AG09319 (cell line): ENCODE measurements at regions not wholly inside any gene's neighbourhood (a gene's known extent, or its start where the extent isn't known, plus 50 kb on each side); places are given as distances from the start of the nearest gene placed in this dataset.
A peak's percentile ranks its signal among the peaks of the same experiment; 100 is the strongest.

Source experiments
- DNase-seq: peaks from one replicate; pipeline ENCODE4 v3.0.0-alpha.2; 2010; ENCODE audit warnings: low read depth; ENCODE audit errors: extremely low read depth
- TF ChIP-seq, protein P1 (sequence below): IDR thresholded peaks from 2 replicates; pipeline ENCODE4 v1.5.1; 2011; ENCODE audit warnings: low read depth, mild to moderate bottlenecking, inconsistent platforms, low read length, moderate library complexity

- TF ChIP-seq, protein P1, sequence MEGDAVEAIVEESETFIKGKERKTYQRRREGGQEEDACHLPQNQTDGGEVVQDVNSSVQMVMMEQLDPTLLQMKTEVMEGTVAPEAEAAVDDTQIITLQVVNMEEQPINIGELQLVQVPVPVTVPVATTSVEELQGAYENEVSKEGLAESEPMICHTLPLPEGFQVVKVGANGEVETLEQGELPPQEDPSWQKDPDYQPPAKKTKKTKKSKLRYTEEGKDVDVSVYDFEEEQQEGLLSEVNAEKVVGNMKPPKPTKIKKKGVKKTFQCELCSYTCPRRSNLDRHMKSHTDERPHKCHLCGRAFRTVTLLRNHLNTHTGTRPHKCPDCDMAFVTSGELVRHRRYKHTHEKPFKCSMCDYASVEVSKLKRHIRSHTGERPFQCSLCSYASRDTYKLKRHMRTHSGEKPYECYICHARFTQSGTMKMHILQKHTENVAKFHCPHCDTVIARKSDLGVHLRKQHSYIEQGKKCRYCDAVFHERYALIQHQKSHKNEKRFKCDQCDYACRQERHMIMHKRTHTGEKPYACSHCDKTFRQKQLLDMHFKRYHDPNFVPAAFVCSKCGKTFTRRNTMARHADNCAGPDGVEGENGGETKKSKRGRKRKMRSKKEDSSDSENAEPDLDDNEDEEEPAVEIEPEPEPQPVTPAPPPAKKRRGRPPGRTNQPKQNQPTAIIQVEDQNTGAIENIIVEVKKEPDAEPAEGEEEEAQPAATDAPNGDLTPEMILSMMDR = no peak
Observed at GRCh38 chr12:24042651-24043050, 93.2 kb upstream of the SOX5 start.

DNA sequence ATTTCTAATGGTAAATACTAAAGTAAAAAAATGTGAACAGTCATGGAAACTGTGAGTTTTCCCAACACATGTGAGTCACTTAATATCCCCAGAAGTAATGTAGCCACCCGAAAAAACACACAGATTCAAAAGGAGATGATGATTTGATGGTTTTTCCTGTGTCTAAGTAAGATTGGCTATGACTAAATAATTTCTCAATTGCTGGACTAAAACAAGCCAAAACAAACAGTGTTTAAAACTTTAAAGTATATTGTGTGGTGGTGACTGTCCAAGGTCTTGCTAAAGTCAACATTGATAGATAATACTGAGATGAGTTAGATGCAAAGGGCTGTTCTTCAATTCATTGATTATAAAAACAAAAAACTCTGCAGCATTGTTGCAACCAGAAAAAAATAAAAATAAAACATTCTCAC, 89.6 kb upstream of the SOX5 start:
- peak; percentile 59 for DNase-seq

More at GRCh38 chr12:24042651-24043050, 93.2 kb upstream of the SOX5 start:
- no peak for DNase-seq

DNA sequence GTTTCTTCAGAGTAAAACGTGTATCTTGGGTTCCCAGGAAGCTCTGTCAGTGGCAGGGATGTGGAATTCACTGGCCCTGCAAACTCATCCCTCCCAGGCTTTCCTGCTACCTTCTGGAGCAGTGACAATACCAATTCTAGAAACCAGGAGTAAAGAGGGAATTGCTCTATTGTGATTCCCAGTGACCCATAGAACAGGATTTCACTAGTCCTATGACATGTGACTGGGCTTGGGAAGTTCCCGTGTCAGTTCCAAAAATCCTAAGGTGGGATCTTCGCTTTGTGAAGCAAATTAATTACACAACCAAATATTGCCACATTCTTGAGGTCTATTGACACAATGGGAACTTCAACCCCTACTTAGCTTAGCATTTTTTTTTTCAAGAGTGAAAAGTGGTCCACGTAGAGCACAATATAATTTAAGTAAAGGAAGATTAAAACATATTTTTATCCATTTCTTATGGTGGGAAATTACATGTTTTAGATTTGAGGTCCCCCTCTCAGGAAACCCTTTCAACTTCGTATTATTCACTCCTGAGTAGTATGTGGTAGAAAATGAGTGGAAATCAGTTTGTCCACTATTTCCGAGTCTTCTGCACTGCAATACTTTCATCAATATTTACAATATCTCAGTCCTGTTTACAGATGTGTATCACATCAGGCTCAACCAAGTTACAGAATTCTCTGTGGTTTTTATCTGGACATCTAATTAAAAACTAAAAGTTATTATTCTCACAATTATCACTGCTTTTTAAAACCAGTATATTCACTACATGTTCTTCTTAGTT, 88.9 kb upstream of the SOX5 start:
- TF ChIP-seq, protein P1 = no peak
- DNase-seq = no peak

More for the DNA sequence above, 89.6 kb upstream of the SOX5 start:
- TF ChIP-seq, protein P1 = no peak

- TF ChIP-seq, protein P1 = no peak
- DNase-seq = no peak
Observed at GRCh38 chr12:24036438-24037216, 87.2 kb upstream of the SOX5 start.

- no peak for DNase-seq
- TF ChIP-seq, protein P1 = no peak
Observed at GRCh38 chr12:24034894-24035293, 85.4 kb upstream of the SOX5 start.

- DNase-seq = no peak
- TF ChIP-seq, protein P1 = no peak
Observed at GRCh38 chr12:24034160-24034559, 84.7 kb upstream of the SOX5 start.

GRCh38 chr12:24027352-24027751, 77.9 kb upstream of the SOX5 start:
- DNase-seq = no peak
- TF ChIP-seq, protein P1 = no peak
